ENCODE measurements at regions not wholly inside any gene's neighbourhood (a gene's known extent, or its start where the extent isn't known, plus 50 kb on each side); places are given as distances from the start of the nearest gene placed in this dataset.

DNA sequence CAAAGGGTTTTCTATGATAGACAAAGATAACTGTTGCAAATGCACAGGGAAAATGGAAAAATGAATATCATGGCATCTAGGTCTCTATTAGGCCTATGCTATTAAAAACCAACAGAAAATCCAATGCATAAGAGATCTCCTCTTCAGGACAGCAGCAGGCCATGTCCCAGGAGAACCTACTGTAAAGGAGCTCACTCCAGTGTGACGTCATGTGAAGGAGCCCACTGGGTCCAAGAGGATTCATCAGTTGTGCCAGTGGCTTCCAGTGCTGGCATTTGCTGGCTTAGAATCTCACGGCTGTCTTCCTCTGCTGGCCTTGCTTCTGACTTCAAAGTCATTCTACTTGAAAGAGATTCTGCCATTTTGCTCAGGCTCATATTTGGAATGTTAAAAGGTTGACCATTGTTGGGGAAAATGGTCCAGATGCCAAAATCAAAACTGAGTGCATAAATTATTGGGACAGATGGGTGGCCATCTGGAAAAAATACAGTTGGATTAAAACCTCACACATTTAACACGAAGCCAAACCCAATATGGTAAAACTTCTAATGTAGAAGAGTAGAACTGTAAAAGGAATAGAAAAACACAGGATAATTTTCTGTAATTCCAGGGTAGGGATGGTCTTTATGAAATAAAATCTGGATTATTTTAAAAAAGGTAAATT lies 75.4 kb upstream of the ARID2 start:
- Mint-ChIP-seq H3K36me3 (ENCODE audit: low read depth) (no peaks in the 10 kb centered on the region), H3K9me3 (no peaks in the 10 kb centered on the region), H3K4me1 (ENCODE audit: low read depth) (peaks cover 3% of the 10 kb centered on the region), H3K4me3 (ENCODE audit: low read depth) (no peak overlapping the region), H3K27ac (no peak overlapping the region), H3K27me3 (ENCODE audit: low read depth) (peaks cover 69% of the 10 kb centered on the region)
- intact Hi-C loops (cut with micrococcal nuclease) = no loop called here
- DNase-seq (ENCODE audit: low spot score) = no peak

DNA sequence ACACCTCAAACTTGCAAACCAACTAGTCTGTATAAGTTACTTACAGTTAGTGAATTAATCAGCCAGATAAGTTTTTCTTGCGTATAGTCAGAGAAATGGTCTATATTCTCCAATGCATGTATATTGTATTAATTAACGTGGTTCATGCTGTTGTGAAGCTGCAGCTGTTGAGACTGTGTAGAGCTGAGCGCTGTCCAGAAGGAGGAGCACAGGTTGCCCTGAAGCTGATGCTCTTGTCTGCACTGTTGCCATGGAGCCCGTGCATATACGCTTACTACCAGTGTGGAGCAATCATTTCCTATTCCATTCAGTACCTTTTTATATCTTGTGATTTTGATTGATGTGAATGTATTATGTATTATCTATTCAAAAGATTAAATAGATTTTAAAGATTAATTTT lies 74.3 kb upstream of the ARID2 start:
- DNase-seq (ENCODE audit: low spot score) = peak; percentile 40
- intact Hi-C loops (cut with micrococcal nuclease) = no loop called here
- H3K27me3 Mint-ChIP-seq (ENCODE audit: low read depth) = peaks cover 63% of the 10 kb centered on the region
- peaks cover 3% of the 10 kb centered on the region for H3K4me1 Mint-ChIP-seq (ENCODE audit: low read depth)
- no peaks in the 10 kb centered on the region for H3K36me3 Mint-ChIP-seq (ENCODE audit: low read depth)
- no peak overlapping the region for H3K4me3 Mint-ChIP-seq (ENCODE audit: low read depth)
- H3K9me3 Mint-ChIP-seq = no peaks in the 10 kb centered on the region
- no peak overlapping the region for H3K27ac Mint-ChIP-seq

DNA sequence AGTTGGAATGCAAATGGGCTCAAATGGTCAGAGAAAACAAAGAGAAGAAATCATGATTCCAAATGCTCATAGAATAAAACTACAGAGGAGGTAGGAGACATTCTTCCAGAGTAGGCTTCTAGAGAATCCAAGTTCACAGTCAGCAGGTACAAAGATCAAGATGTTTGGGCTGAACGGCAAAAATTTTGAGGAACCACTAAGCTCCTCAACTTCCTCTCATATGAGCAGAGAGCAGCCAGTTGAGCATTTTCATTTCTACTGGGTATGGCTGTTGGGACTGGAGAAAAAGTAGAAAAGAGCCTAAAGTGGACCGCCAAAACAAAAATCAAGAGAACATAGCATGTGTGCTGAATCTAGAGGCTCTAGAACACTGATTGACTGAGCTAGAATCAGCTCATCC lies 73.8 kb upstream of the ARID2 start:
- DNase-seq (ENCODE audit: low spot score) = no peak
- Mint-ChIP-seq H3K27me3 (ENCODE audit: low read depth) (peaks cover 61% of the 10 kb centered on the region), H3K4me3 (ENCODE audit: low read depth) (no peak overlapping the region), H3K4me1 (ENCODE audit: low read depth) (peaks cover 3% of the 10 kb centered on the region), H3K27ac (no peak overlapping the region), H3K36me3 (ENCODE audit: low read depth) (no peaks in the 10 kb centered on the region), H3K9me3 (peaks cover 3% of the 10 kb centered on the region)
- intact Hi-C loops (cut with micrococcal nuclease) = no loop called here

DNA sequence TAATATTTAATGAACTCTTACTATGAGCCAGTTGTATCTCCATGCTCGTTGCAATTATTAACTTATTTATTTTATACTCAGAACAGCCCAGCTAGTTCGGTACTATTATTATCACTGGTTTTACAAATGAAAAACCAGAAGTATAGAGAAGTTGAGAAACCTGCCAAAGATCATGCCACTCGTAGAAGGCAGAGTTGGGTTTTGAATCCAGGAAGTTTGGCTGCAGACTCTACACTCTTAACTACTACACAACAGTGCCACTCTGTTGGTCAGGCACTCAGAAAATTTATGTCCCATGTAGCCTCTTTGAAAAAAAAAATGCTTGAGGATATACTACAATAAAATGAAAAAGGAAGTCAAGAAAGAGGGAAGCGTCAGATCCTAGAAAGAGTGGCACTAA lies 71.5 kb upstream of the ARID2 start:
- no peak overlapping the region for H3K4me3 Mint-ChIP-seq (ENCODE audit: low read depth)
- intact Hi-C loops (cut with micrococcal nuclease) = no loop called here
- H3K9me3 Mint-ChIP-seq = peaks cover 4% of the 10 kb centered on the region
- H3K36me3 Mint-ChIP-seq (ENCODE audit: low read depth) = no peaks in the 10 kb centered on the region
- peaks cover 66% of the 10 kb centered on the region for H3K27me3 Mint-ChIP-seq (ENCODE audit: low read depth)
- H3K27ac Mint-ChIP-seq = no peak overlapping the region
- no peak for DNase-seq (ENCODE audit: low spot score)
- peaks cover 3% of the 10 kb centered on the region for H3K4me1 Mint-ChIP-seq (ENCODE audit: low read depth)

DNA sequence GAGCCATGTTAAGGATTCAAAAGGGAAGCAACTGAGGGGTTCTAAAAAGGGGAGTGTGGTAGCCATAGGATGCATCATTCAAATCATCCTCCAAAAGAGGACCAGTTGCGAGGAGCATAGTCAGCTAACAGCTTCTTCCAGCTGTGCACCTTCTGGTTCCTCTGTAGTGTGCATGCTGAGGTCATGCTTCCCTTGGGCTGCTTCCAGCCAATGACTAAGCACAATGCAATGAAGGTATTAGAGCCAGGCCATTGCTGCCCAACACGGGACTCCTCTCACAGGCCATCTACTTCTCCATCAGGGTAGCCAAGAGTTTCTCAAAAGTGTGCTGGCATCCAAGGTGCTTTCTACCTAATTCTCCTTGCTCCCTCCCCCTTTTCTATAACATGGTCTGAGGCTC lies 69.2 kb upstream of the ARID2 start:
- peaks cover 4% of the 10 kb centered on the region for H3K9me3 Mint-ChIP-seq
- H3K27me3 Mint-ChIP-seq (ENCODE audit: low read depth) = peaks cover 70% of the 10 kb centered on the region
- H3K4me1 Mint-ChIP-seq (ENCODE audit: low read depth) = peaks cover 11% of the 10 kb centered on the region
- DNase-seq (ENCODE audit: low spot score) = no peak
- H3K4me3 Mint-ChIP-seq (ENCODE audit: low read depth) = no peak overlapping the region
- H3K36me3 Mint-ChIP-seq (ENCODE audit: low read depth) = no peaks in the 10 kb centered on the region
- intact Hi-C loops (cut with micrococcal nuclease) = no loop called here
- no peak overlapping the region for H3K27ac Mint-ChIP-seq

DNA sequence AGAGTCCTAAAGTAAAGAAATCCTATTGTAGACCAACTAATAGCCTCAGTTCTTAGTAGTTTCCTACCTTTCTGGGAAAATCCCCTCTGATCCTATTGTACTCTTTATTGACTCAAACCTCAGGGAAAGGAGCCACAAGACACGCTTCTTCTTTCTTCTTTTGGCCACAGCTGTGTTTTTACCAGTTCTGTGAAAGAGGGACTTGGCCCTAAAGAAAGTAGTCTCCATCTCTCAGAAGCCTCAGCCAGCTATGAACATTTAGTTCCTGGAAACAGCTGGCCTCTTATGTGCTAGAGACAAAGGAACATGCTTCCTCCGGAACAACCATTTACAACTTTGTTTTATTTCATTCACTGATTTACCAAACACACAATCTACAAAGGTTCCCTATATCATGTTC lies 66.1 kb upstream of the ARID2 start:
- H3K9me3 Mint-ChIP-seq = peaks cover 4% of the 10 kb centered on the region
- peaks cover 22% of the 10 kb centered on the region for H3K4me1 Mint-ChIP-seq (ENCODE audit: low read depth)
- H3K4me3 Mint-ChIP-seq (ENCODE audit: low read depth) = no peak overlapping the region
- DNase-seq (ENCODE audit: low spot score) = no peak
- intact Hi-C loops (cut with micrococcal nuclease) = no loop called here
- no peak overlapping the region for H3K27ac Mint-ChIP-seq
- peaks cover 64% of the 10 kb centered on the region for H3K27me3 Mint-ChIP-seq (ENCODE audit: low read depth)
- H3K36me3 Mint-ChIP-seq (ENCODE audit: low read depth) = no peaks in the 10 kb centered on the region

DNA sequence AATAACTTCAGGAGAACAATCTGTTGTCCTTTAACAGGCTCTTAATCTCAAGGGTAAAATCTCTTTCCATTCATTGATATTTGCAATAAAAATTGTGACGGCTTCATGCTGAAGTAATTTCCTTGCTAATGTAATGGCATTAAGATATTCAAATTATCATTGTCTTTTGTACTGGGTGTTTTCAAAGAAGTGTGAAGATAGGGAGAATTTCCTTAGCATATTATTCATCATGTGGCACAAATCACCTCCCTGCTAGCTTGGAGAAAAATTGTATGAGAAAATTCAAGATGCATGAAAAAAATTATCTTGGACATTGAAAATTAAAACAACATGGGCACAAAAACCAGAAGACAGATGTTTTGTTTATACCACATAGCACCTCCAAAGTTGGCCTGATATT lies 63.6 kb upstream of the ARID2 start:
- Mint-ChIP-seq H3K4me3 (ENCODE audit: low read depth) (no peak overlapping the region), H3K27me3 (ENCODE audit: low read depth) (peaks cover 48% of the 10 kb centered on the region), H3K27ac (no peak overlapping the region), H3K9me3 (no peaks in the 10 kb centered on the region), H3K36me3 (ENCODE audit: low read depth) (no peaks in the 10 kb centered on the region), H3K4me1 (ENCODE audit: low read depth) (peaks cover 37% of the 10 kb centered on the region)
- intact Hi-C loops (cut with micrococcal nuclease) = no loop called here
- no peak for DNase-seq (ENCODE audit: low spot score)

DNA sequence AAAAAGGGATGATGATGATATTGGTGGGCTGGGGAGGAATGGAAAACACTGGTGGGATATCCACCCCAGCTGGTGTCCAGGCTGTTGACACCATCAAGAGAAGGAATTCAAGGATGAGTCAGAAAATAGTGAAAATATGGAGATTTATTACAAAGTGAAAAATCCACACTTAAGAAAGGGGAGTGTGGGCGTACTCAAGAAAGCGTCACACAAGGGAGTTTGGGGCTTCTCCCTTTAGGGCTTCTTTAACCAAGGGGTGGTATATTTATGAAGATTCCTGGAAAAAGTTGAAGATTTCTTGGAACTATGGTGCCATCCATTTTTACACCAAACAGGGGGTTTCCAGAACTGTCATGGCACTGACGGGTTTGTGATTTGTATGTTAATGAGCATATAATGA lies 63.1 kb upstream of the ARID2 start:
- no peak overlapping the region for H3K4me3 Mint-ChIP-seq (ENCODE audit: low read depth)
- intact Hi-C loops (cut with micrococcal nuclease) = no loop called here
- DNase-seq (ENCODE audit: low spot score) = no peak
- no peaks in the 10 kb centered on the region for H3K9me3 Mint-ChIP-seq
- peaks cover 39% of the 10 kb centered on the region for H3K4me1 Mint-ChIP-seq (ENCODE audit: low read depth)
- no peaks in the 10 kb centered on the region for H3K36me3 Mint-ChIP-seq (ENCODE audit: low read depth)
- H3K27ac Mint-ChIP-seq = no peak overlapping the region
- H3K27me3 Mint-ChIP-seq (ENCODE audit: low read depth) = peaks cover 47% of the 10 kb centered on the region

DNA sequence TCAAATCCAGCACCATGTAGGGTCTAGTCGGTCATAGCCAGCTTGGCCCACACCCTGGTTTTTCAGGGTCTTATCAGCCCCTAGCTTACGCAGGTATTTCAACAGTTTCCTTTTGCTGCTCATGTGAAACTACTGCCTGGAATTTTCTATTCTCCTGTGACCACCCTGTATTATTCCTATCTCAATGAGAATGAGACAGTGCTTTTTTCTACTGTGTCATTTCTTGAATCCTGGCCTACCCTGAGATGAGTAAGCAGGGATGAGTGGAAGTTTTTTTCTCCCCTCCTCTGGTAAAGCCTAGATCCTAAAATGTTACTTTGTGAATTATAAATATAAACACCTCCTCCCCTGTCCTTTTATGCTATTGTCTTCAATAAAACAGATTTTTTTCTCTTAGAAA lies 62.7 kb upstream of the ARID2 start:
- DNase-seq (ENCODE audit: low spot score) = no peak
- intact Hi-C loops (cut with micrococcal nuclease) = no loop called here
- no peaks in the 10 kb centered on the region for H3K36me3 Mint-ChIP-seq (ENCODE audit: low read depth)
- no peak overlapping the region for H3K27ac Mint-ChIP-seq
- H3K4me1 Mint-ChIP-seq (ENCODE audit: low read depth) = peaks cover 39% of the 10 kb centered on the region
- no peak overlapping the region for H3K4me3 Mint-ChIP-seq (ENCODE audit: low read depth)
- H3K27me3 Mint-ChIP-seq (ENCODE audit: low read depth) = peaks cover 43% of the 10 kb centered on the region
- H3K9me3 Mint-ChIP-seq = no peaks in the 10 kb centered on the region

DNA sequence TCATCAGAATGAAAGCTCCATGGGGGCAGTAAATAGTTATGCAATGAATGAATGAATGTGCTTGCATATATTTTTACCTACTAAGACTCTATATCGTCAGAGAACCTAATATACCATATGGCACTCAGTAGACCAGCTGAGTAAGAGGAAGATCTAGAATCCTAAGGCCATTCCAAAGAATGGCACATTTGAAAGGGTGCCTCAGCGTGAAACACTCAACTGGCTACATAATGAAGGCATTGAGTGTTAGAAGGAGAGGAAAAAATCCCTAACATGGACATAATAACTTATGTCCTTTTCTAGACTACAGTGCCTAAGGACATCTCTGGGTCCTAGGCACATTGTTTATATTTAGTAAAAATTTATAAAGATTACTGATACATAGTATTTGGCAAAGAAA lies 61.7 kb upstream of the ARID2 start:
- H3K27ac Mint-ChIP-seq = no peak overlapping the region
- no peaks in the 10 kb centered on the region for H3K9me3 Mint-ChIP-seq

DNA sequence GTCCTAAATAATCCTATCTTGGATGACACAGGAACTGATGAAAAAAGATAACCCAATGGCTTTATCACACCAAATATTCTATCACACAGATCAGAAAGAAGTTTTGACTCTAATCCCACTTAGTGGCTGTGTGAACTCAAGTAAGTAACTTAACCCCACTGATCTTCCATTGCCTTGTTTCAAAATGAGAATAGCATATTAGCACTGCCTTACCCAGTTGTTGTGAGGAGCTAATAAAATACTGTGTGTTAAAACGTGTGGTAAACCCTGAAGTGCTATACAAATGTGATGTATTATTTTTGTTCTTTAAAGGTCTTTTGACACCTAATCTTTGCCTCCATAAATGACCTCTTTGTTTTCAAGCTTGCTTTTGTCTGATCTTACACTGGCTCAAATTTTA lies 60.9 kb upstream of the ARID2 start:
- H3K27me3 Mint-ChIP-seq (ENCODE audit: low read depth) = peaks cover 36% of the 10 kb centered on the region
- H3K9me3 Mint-ChIP-seq = no peaks in the 10 kb centered on the region
- peak overlapping the region; percentile 48 for H3K4me3 Mint-ChIP-seq (ENCODE audit: low read depth)
- no peaks in the 10 kb centered on the region for H3K36me3 Mint-ChIP-seq (ENCODE audit: low read depth)
- H3K27ac Mint-ChIP-seq = peak overlapping the region; percentile 38
- DNase-seq (ENCODE audit: low spot score) = no peak
- peaks cover 39% of the 10 kb centered on the region for H3K4me1 Mint-ChIP-seq (ENCODE audit: low read depth)
- intact Hi-C loops (cut with micrococcal nuclease) = loop anchor here (2.0 kb wide), 1 partner anchor 476 kb away; no protein-coding TSS in a partner anchor

More for the DNA sequence above, 61.7 kb upstream of the ARID2 start:
- Mint-ChIP-seq H3K4me1 (ENCODE audit: low read depth) (peaks cover 39% of the 10 kb centered on the region), H3K27me3 (ENCODE audit: low read depth) (peaks cover 36% of the 10 kb centered on the region), H3K36me3 (ENCODE audit: low read depth) (no peaks in the 10 kb centered on the region), H3K4me3 (ENCODE audit: low read depth) (no peak overlapping the region)
- DNase-seq (ENCODE audit: low spot score) = no peak
- intact Hi-C loops (cut with micrococcal nuclease) = loop anchor here (2.0 kb wide), 1 partner anchor 475 kb away; no protein-coding TSS in a partner anchor

DNA sequence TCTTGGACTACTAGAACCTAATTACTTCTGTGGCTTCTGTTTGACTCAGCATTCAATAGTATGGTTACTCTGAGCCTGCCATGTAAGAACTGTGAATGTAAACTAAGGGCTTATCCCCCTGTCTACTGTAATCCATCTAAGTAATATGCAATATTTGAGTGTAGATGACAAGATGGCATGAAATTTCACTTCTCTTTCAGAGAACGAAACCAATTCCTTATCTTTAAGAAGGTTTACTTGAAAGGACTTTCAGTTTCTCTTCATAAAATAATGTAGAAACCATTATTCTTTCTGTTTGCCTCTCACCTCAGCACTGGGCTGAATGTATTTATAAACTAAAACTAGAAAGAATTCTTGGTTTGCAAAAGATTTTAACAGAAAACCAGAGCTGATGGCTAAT lies 60.4 kb upstream of the ARID2 start:
- no peaks in the 10 kb centered on the region for H3K9me3 Mint-ChIP-seq
- peaks cover 31% of the 10 kb centered on the region for H3K27me3 Mint-ChIP-seq (ENCODE audit: low read depth)
- peaks cover 36% of the 10 kb centered on the region for H3K4me1 Mint-ChIP-seq (ENCODE audit: low read depth)
- no peak for DNase-seq (ENCODE audit: low spot score)
- intact Hi-C loops (cut with micrococcal nuclease) = loop anchor here (2.0 kb wide), 1 partner anchor 476 kb away; no protein-coding TSS in a partner anchor
- H3K36me3 Mint-ChIP-seq (ENCODE audit: low read depth) = no peaks in the 10 kb centered on the region
- peak overlapping the region; percentile 48 for H3K4me3 Mint-ChIP-seq (ENCODE audit: low read depth)
- H3K27ac Mint-ChIP-seq = peak overlapping the region; percentile 38

DNA sequence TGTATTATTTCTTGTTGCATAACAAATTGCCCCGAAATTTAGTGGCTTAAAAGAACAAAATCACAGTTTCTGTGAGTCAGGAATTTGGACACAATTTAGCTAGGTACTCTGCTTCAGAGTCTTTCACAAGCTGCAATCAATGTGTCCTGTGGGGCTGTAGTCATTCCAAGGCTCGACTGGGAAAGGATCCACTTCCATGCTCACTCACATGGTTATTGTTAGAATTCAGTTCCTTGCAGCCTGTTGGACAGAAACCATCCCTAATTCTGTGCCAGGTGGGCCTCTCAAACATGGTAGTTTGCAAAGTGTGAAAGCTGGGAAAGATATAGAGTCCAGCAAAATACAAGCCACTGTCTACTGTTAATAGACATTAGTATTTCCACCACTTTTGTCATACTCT lies 59.7 kb upstream of the ARID2 start:
- peaks cover 33% of the 10 kb centered on the region for H3K4me1 Mint-ChIP-seq (ENCODE audit: low read depth)
- DNase-seq (ENCODE audit: low spot score) = no peak
- H3K27me3 Mint-ChIP-seq (ENCODE audit: low read depth) = peaks cover 24% of the 10 kb centered on the region
- H3K9me3 Mint-ChIP-seq = no peaks in the 10 kb centered on the region
- no peak overlapping the region for H3K4me3 Mint-ChIP-seq (ENCODE audit: low read depth)
- no peaks in the 10 kb centered on the region for H3K36me3 Mint-ChIP-seq (ENCODE audit: low read depth)
- H3K27ac Mint-ChIP-seq = no peak overlapping the region
- intact Hi-C loops (cut with micrococcal nuclease) = loop anchor here (1.0 to 5.0 kb wide), 3 partner anchors 58 to 477 kb away; partner anchors contain the start of gene SCAF11

Measured in activated T-helper 2 cell treated with anti-CD3 and anti-CD28 coated beads, Interferon-gamma antibody, Interleukin-2, Interleukin-4, amounts not matched to agents 10 μg/mL and 5 μg/mL and 100 μg/mL, durations not matched to agents 14 hours and 24 hours and 36 hours (primary cell).